Breast epithelium (tissue), 3 donors: ENCODE measurements at regions not wholly inside any gene's neighbourhood (a gene's known extent, or its start where the extent isn't known, plus 50 kb on each side); places are given as distances from the start of the nearest gene placed in this dataset.

ENCODE experiments used
- POLR2A ChIP-seq: fragments of 450-650 bp; IDR thresholded peaks from one replicate; pipeline ENCODE4 v1.6.1; 2016; ENCODE audit warnings: antibody characterized with exemption, mild to moderate bottlenecking, moderate library complexity
- POLR2AphosphoS5 ChIP-seq, 3 donors: sonication (generic); formaldehyde crosslinking; IDR thresholded peaks; one replicate each; pipeline ENCODE4 v1.6.1; 2017; ENCODE audit warnings: antibody characterized with exemption in 3 of 3
- TF ChIP-seq, protein P1 (sequence below), 3 donors: fragments of 450-650 bp; IDR thresholded peaks; one replicate each; pipeline ENCODE4 v1.5.1; 2016 to 2017; ENCODE audit warnings: antibody characterized with exemption in 3 of 3, mild to moderate bottlenecking in 3 of 3, moderate library complexity in 3 of 3

- no peak for TF ChIP-seq POLR2A
- TF ChIP-seq, protein P1, sequence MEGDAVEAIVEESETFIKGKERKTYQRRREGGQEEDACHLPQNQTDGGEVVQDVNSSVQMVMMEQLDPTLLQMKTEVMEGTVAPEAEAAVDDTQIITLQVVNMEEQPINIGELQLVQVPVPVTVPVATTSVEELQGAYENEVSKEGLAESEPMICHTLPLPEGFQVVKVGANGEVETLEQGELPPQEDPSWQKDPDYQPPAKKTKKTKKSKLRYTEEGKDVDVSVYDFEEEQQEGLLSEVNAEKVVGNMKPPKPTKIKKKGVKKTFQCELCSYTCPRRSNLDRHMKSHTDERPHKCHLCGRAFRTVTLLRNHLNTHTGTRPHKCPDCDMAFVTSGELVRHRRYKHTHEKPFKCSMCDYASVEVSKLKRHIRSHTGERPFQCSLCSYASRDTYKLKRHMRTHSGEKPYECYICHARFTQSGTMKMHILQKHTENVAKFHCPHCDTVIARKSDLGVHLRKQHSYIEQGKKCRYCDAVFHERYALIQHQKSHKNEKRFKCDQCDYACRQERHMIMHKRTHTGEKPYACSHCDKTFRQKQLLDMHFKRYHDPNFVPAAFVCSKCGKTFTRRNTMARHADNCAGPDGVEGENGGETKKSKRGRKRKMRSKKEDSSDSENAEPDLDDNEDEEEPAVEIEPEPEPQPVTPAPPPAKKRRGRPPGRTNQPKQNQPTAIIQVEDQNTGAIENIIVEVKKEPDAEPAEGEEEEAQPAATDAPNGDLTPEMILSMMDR (IDR thresholded peaks at IDR 0.05) = no peak
- TF ChIP-seq POLR2AphosphoS5 (IDR thresholded peaks at IDR 0.05) = no peak
Measured at GRCh38 chr2:53473775-53474311, 293.8 kb upstream of the CHAC2 start.
